Pancreas (tissue), 10 donors: ENCODE measurements at regions not wholly inside any gene's neighbourhood (a gene's known extent, or its start where the extent isn't known, plus 50 kb on each side); places are given as distances from the start of the nearest gene placed in this dataset.
"Not testable (repeated sequence)": the region's sequence is repeated elsewhere in the genome, so short reads cannot be mapped to it uniquely, and the experiment has no call there.

Source experiments
- ATAC-seq, 4 donors: fragments of 200-7000 bp; cut with Tn5 transposase; one replicate each; pipeline versions ENCODE4 v1.8.0 to v1.9.1; 2020; ENCODE audit warnings: mild to moderate bottlenecking in 4 of 4, moderate library complexity in 4 of 4
- DNase-seq, 6 donors: peaks; one replicate each; pipeline ENCODE4 v3.0.0-alpha.2; 2020
- FAIRE-seq: peaks from 2 replicates; lab custom pipeline; 2012; peaks lifted over from hg19 to GRCh38; lab: Jason Lieb, UNC
- H3K27ac ChIP-seq, 4 donors: fragments of 200-600 bp; sonication (generic); 1 replicate in 3 of 4; 2 replicates in 1 of 4; pipeline versions ENCODE4 v1.5.0 to v1.8.0; 2020
- H3K27me3 ChIP-seq, 4 donors: fragments of 200-600 bp; one replicate each; pipeline ENCODE4 v1.8.0; 2021
- H3K36me3 ChIP-seq, 3 donors: fragments of 200-600 bp; sonication (generic) in 1 of 3; one replicate each; pipeline versions ENCODE4 v1.5.0 to v1.8.0; 2020 to 2021
- H3K4me1 ChIP-seq, 3 donors: fragments of 200-600 bp; one replicate each; pipeline ENCODE4 v1.8.0; 2021
- H3K4me3 ChIP-seq, 4 donors: fragments of 200-600 bp; sonication (generic) in 2 of 4; one replicate each; pipeline versions ENCODE4 v1.5.0 to v1.8.0; 2020 to 2021
- H3K9me3 ChIP-seq, 4 donors: fragments of 200-600 bp; one replicate each; pipeline ENCODE4 v1.8.0; 2021
- CTCF ChIP-seq, 4 donors: fragments of 200-600 bp; sonication (generic) in 3 of 4; IDR thresholded peaks; one replicate each; pipeline versions ENCODE4 v1.5.0 to v1.8.0; 2021; ENCODE audit warnings: antibody characterized with exemption in 4 of 4
- WGBS, 2 donors: extraction: QIAGEN DNeasy Blood & Tissue Kit; methylation state at CpG; one replicate each; pipeline ENCODE4 v1.1.7; 2013; 5-methylcytosine and 5-hydroxymethylcytosine counted together
- intact Hi-C, 3 donors: fragments of 100-400 bp; cut with DNase I; formaldehyde crosslinking; loops; one replicate each; pipeline versions ENCODE4 v1.11.1 to v1.14.2; 2022
- donor health status: healthy with polysubstance abuse.
- donor health status: DM: no; HTN: no; CAD: no; lungs with moderate emphysema.
- donor health status: DM: no; HTN: no; CAD: no.
- donor health status: control.
- donor health status: control.
- donor health status: Bipolar disorder and iron deficiency.
- donor health status: DM: yes; HTN: yes; CAD: no.
- donor health status: DM: no; HTN: no; CAD: no.
- donor health status: DM: no; HTN: no; CAD: no.
- donor health status: DM: yes; HTN: yes; CAD: no.

- no peak for ATAC-seq
- TF ChIP-seq CTCF (IDR thresholded peaks at IDR 0.05): no peak
These were observed 873.1 kb downstream of the KCNT2 start for GRCh38 chr1:195735140-195735539.

GRCh38 chr1:195733826-195734225 is 874.4 kb downstream of the KCNT2 start:
- no peak for TF ChIP-seq CTCF (IDR thresholded peaks at IDR 0.05)
- intact Hi-C loops: no loop called here
- Histone ChIP-seq H3K36me3 (no peaks in the 10 kb centered on the region), H3K4me3 (no peak overlapping the region), H3K27me3 (no peaks in the 10 kb centered on the region), H3K27ac (no peak overlapping the region), H3K9me3 (no peaks in the 10 kb centered on the region), H3K4me1 (no peaks in the 10 kb centered on the region)
- 38 to 55% methylated on average over 1 of the region's 1 CpG for WGBS, 2 donors
- ATAC-seq (no peak), DNase-seq (no peak), FAIRE-seq (no peak)

More at GRCh38 chr1:195735140-195735539, 873.1 kb downstream of the KCNT2 start:
- H3K4me1 ChIP-seq: no peaks in the 10 kb centered on the region
- no peaks in the 10 kb centered on the region for H3K36me3 ChIP-seq
- no peak overlapping the region for H3K4me3 ChIP-seq
- no peaks in the 10 kb centered on the region for H3K27me3 ChIP-seq
- no peak overlapping the region for H3K27ac ChIP-seq
- FAIRE-seq: no peak
- DNase-seq: no peak
- intact Hi-C loops: no loop called here
- no peaks in the 10 kb centered on the region for H3K9me3 ChIP-seq

GRCh38 chr1:195733408-195733807 is 874.8 kb downstream of the KCNT2 start:
- DNase-seq (no peak), FAIRE-seq (no peak), ATAC-seq (no peak)
- Histone ChIP-seq H3K27me3 (no peaks in the 10 kb centered on the region), H3K9me3 (no peaks in the 10 kb centered on the region), H3K27ac (no peak overlapping the region), H3K4me1 (no peaks in the 10 kb centered on the region), H3K36me3 (no peaks in the 10 kb centered on the region), H3K4me3 (no peak overlapping the region)
- intact Hi-C loops: no loop called here
- TF ChIP-seq CTCF (IDR thresholded peaks at IDR 0.05): no peak
- WGBS, 2 donors: 51 to 59% methylated on average over 4 of the region's 4 CpGs

GRCh38 chr1:195731385-195731784 is 876.9 kb downstream of the KCNT2 start:
- Histone ChIP-seq H3K4me3 (no peak overlapping the region), H3K27me3 (no peaks in the 10 kb centered on the region), H3K27ac (no peak overlapping the region), H3K36me3 (no peaks in the 10 kb centered on the region), H3K9me3 (no peaks in the 10 kb centered on the region), H3K4me1 (no peaks in the 10 kb centered on the region)
- ATAC-seq: no peak
- FAIRE-seq: no peak
- no peak for DNase-seq
- intact Hi-C loops: no loop called here
- no peak for TF ChIP-seq CTCF (IDR thresholded peaks at IDR 0.05)
- WGBS, 2 donors: 42 to 54% methylated on average over 2 of the region's 2 CpGs

- WGBS, 2 donors: 40 to 50% methylated on average over 4 of the region's 4 CpGs
- Histone ChIP-seq H3K27me3 (no peaks in the 10 kb centered on the region), H3K27ac (no peak overlapping the region), H3K36me3 (no peaks in the 10 kb centered on the region), H3K9me3 (no peaks in the 10 kb centered on the region), H3K4me1 (no peaks in the 10 kb centered on the region), H3K4me3 (no peak overlapping the region)
- ATAC-seq (no peak), DNase-seq (no peak), FAIRE-seq (no peak)
- no peak for TF ChIP-seq CTCF (IDR thresholded peaks at IDR 0.05)
- intact Hi-C loops: no loop called here
These were observed 884.4 kb downstream of the KCNT2 start for GRCh38 chr1:195723796-195724194.

GRCh38 chr1:195722852-195723795 is 885.1 kb downstream of the KCNT2 start:
- intact Hi-C loops, FAIRE-seq, H3K4me1 ChIP-seq, H3K27me3 ChIP-seq, H3K36me3 ChIP-seq, ATAC-seq, H3K9me3 ChIP-seq, H3K4me3 ChIP-seq, H3K27ac ChIP-seq: not testable (repeated sequence)
- peak in 2 of 6 donors; percentile 44 to 54 for DNase-seq
- 89 to 90% methylated on average over 37 to 42 of the region's 42 CpGs for WGBS, 2 donors

GRCh38 chr1:195722146-195722545 is 886.1 kb downstream of the KCNT2 start:
- intact Hi-C loops, ATAC-seq, H3K27ac ChIP-seq, H3K9me3 ChIP-seq, H3K4me1 ChIP-seq, H3K4me3 ChIP-seq, H3K36me3 ChIP-seq, H3K27me3 ChIP-seq, DNase-seq, FAIRE-seq: not testable (repeated sequence)
- WGBS, 2 donors: 67 to 78% methylated on average over 6 of the region's 6 CpGs
